B cell (primary cell): ENCODE measurements at regions not wholly inside any gene's neighbourhood (a gene's known extent, or its start where the extent isn't known, plus 50 kb on each side); places are given as distances from the start of the nearest gene placed in this dataset.

Source experiments
- ATAC-seq: fragments of 200-7000 bp; cut with Tn5 transposase; one replicate; pipeline ENCODE4 v1.10.0; 2021; ENCODE audit warnings: low read depth, mild to moderate bottlenecking, moderate number of reproducible peaks, moderate library complexity
- CTCF ChIA-PET: fragments of 350-600 bp; sonication (Branson Sonifier 250); formaldehyde crosslinking; loops from one replicate; lab custom pipeline; 2021; ENCODE audit warnings: antibody characterized with exemption, inconsistent platforms; lab: Charles Lee
- POLR2A ChIA-PET: fragments of 350-600 bp; sonication (Branson Sonifier 250); formaldehyde crosslinking; loops from one replicate; lab custom pipeline; 2021; ENCODE audit warnings: antibody characterized with exemption; lab: Charles Lee
- DNase-seq: peaks from one replicate; pipeline ENCODE4 v3.0.0; 2013
- H2AFZ ChIP-seq: 2 replicates; pipeline ENCODE4 v1.6.1; 2012; ENCODE audit warnings: mild to moderate bottlenecking, low read depth, low read length; ENCODE audit not compliant: insufficient read depth, poor library complexity, severe bottlenecking
- H3K27ac ChIP-seq, 2 donors: 1 replicate in 1 of 2; 2 replicates in 1 of 2; pipeline ENCODE4 v1.5.1; 2012 to 2013; ENCODE audit warnings: low read length in 2 of 2, mild to moderate bottlenecking in 2 of 2, moderate library complexity in 1 of 2
- H3K27me3 ChIP-seq, 4 experiments: fragments of 200-600 bp in 1 of 4; sonication (generic) in 1 of 4; replicated peaks in 1 of 4; 1 replicate in 2 of 4; 2 replicates in 2 of 4; pipeline versions ENCODE4 v1.6.1 to v1.7.0; 2013 to 2016; ENCODE audit warnings: low read length in 3 of 4, mild to moderate bottlenecking in 2 of 4, mixed read lengths in 1 of 4, moderate library complexity in 1 of 4; ENCODE audit not compliant: insufficient read depth in 4 of 4, control insufficient read depth in 3 of 4; ENCODE audit errors: control extremely low read depth in 1 of 4
- H3K36me3 ChIP-seq, 2 experiments: replicated peaks in 1 of 2; 1 replicate in 1 of 2; 2 replicates in 1 of 2; pipeline versions ENCODE4 v1.6.1 to v1.7.1; 2013; ENCODE audit warnings: low read length in 1 of 2; ENCODE audit not compliant: insufficient read depth in 2 of 2, control insufficient read depth in 1 of 2; ENCODE audit errors: control extremely low read depth in 1 of 2, extremely low read depth in 1 of 2
- H3K4me1 ChIP-seq, 2 donors: fragments of 200-600 bp in 1 of 2; sonication (generic) in 1 of 2; 1 replicate in 1 of 2; 2 replicates in 1 of 2; pipeline versions ENCODE4 v1.5.1 to v1.6.1; 2013 to 2017; ENCODE audit warnings: low read length in 2 of 2; ENCODE audit not compliant: control insufficient read depth in 2 of 2, insufficient read depth in 2 of 2
- H3K4me2 ChIP-seq: replicated peaks from 2 replicates; pipeline ENCODE3; 2012; ENCODE audit warnings: mild to moderate bottlenecking, low read depth, low read length; ENCODE audit not compliant: poor library complexity, severe bottlenecking
- H3K4me3 ChIP-seq, 5 experiments: fragments of 200-600 bp in 1 of 5; sonication (generic) in 1 of 5; 1 replicate in 3 of 5; 2 replicates in 2 of 5; pipeline versions ENCODE4 v1.5.1 to v1.7.0; 2011 to 2016; ENCODE audit warnings: low read length in 4 of 5, mild to moderate bottlenecking in 4 of 5, low read depth in 2 of 5, control low read depth in 1 of 5, moderate library complexity in 1 of 5; ENCODE audit not compliant: insufficient read depth in 1 of 5; ENCODE audit errors: control extremely low read depth in 1 of 5, extremely low read depth in 1 of 5
- H3K79me2 ChIP-seq: fragments of 200-600 bp; sonication (generic); one replicate; pipeline ENCODE4 v1.6.0; 2016; ENCODE audit warnings: low read length; ENCODE audit not compliant: control insufficient read depth, insufficient read depth
- H3K9ac ChIP-seq: fragments of 200-600 bp; sonication (generic); 2 replicates; pipeline ENCODE4 v1.6.1; 2017; ENCODE audit warnings: mild to moderate bottlenecking, low read length, moderate library complexity
- H3K9me3 ChIP-seq, 3 donors: one replicate each; pipeline versions ENCODE4 v1.6.1 to v1.7.1; 2013; ENCODE audit warnings: low read length in 2 of 3; ENCODE audit not compliant: control insufficient read depth in 2 of 3, insufficient read depth in 1 of 3; ENCODE audit errors: control extremely low read depth in 1 of 3
- H4K20me1 ChIP-seq: 2 replicates; pipeline ENCODE4 v1.6.0; 2012; ENCODE audit warnings: mild to moderate bottlenecking, low read length; ENCODE audit not compliant: insufficient read depth, control insufficient read depth, poor library complexity, severe bottlenecking
- H3K27ac Mint-ChIP-seq: one replicate; pipeline ENCODE4 v1.8.0; 2021; ENCODE audit warnings: mixed read lengths
- H3K27me3 Mint-ChIP-seq: one replicate; pipeline ENCODE4 v1.8.0; 2021; ENCODE audit warnings: mixed read lengths
- H3K4me1 Mint-ChIP-seq: one replicate; pipeline ENCODE4 v1.8.0; 2021; ENCODE audit warnings: mixed read lengths
- H3K4me3 Mint-ChIP-seq: one replicate; pipeline ENCODE4 v1.8.0; 2021; ENCODE audit warnings: mixed read lengths
- H3K9me3 Mint-ChIP-seq: one replicate; pipeline ENCODE4 v1.8.0; 2022; ENCODE audit warnings: mixed read lengths; ENCODE audit not compliant: insufficient read depth
- EZH2 ChIP-seq: IDR thresholded peaks from 2 replicates; pipeline ENCODE4 v1.6.1; 2012; ENCODE audit warnings: borderline replicate concordance, low read depth, mild to moderate bottlenecking, moderate library complexity, low read length; ENCODE audit not compliant: insufficient read depth, poor library complexity, severe bottlenecking
- WGBS: methylation state at CpG from one replicate; pipeline ENCODE4 v1.1.5; 2013; ENCODE audit warnings: missing lambda C conversion rate; ENCODE audit not compliant: insufficient coverage; 5-methylcytosine and 5-hydroxymethylcytosine counted together
- intact Hi-C: fragments of 100-400 bp; cut with micrococcal nuclease; formaldehyde crosslinking; loops from one replicate; pipeline ENCODE4 v1.10.0; 2022
- TF ChIP-seq, protein P1 (sequence below): fragments of 200-600 bp; IDR thresholded peaks from one replicate; pipeline ENCODE4 v1.8.0; 2022; ENCODE audit warnings: antibody characterized with exemption, mild to moderate bottlenecking

DNA sequence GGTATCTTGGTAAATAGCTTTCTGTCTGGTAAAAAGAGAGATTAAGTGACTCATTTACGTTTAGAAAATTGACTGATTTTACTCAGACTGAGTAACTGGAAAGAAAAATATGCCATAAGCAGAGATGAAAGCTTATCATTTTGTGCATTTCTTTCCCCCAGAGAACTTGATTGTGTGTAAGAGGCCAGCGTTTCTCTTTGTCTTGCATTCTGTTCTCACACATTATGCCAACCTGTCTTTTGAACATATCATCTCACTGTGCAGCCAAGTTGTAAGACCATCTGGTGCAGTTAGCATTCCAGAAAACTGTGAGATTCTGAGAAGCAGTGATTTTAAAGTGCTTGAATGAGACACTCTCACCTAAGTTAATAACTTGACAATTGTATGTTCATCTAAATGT lies 651.3 kb downstream of the TECRL start:
- no peaks in the 10 kb centered on the region for H3K27me3 Mint-ChIP-seq
- Histone ChIP-seq H3K9ac (no peak overlapping the region), H3K9me3 (no peaks in the 10 kb centered on the region), H2AFZ (no peak overlapping the region), H3K36me3 (no peaks in the 10 kb centered on the region), H3K4me2 (no peak overlapping the region), H3K79me2 (no peaks in the 10 kb centered on the region), H3K27ac (no peak overlapping the region), H3K4me1 (no peaks in the 10 kb centered on the region), H4K20me1 (no peaks in the 10 kb centered on the region), H3K27me3 (no peaks in the 10 kb centered on the region), H3K4me3 (no peak overlapping the region)
- DNase-seq (no peak), ATAC-seq (no peak)
- H3K4me1 Mint-ChIP-seq = no peaks in the 10 kb centered on the region
- H3K9me3 Mint-ChIP-seq = no peaks in the 10 kb centered on the region
- intact Hi-C loops = no loop called here
- ChIA-PET CTCF (no interaction called here), POLR2A (no interaction called here)
- H3K27ac Mint-ChIP-seq = no peak overlapping the region
- no peak for TF ChIP-seq EZH2
- TF ChIP-seq, protein P1, sequence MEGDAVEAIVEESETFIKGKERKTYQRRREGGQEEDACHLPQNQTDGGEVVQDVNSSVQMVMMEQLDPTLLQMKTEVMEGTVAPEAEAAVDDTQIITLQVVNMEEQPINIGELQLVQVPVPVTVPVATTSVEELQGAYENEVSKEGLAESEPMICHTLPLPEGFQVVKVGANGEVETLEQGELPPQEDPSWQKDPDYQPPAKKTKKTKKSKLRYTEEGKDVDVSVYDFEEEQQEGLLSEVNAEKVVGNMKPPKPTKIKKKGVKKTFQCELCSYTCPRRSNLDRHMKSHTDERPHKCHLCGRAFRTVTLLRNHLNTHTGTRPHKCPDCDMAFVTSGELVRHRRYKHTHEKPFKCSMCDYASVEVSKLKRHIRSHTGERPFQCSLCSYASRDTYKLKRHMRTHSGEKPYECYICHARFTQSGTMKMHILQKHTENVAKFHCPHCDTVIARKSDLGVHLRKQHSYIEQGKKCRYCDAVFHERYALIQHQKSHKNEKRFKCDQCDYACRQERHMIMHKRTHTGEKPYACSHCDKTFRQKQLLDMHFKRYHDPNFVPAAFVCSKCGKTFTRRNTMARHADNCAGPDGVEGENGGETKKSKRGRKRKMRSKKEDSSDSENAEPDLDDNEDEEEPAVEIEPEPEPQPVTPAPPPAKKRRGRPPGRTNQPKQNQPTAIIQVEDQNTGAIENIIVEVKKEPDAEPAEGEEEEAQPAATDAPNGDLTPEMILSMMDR = no peak
- H3K4me3 Mint-ChIP-seq = no peak overlapping the region
- WGBS = 17% methylated on average over 1 of the region's 2 CpGs

DNA sequence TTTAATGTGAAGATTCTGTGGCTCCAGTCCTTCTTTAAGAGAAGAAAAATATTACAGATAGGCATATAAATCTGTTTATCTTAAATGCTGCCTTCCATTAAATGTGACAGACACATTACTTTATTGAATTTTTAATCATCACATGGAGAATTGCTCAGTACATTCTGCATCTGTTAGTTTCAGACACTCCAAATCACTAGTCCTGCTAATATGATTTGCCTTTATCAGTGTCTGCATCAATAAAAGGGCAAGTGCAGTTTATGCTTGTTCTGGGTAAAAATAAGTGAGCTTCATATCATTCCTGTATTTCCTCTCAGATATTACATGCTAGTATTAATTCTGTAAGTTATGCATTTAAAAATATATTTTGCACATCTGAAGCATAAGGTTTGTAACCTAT lies 666.4 kb downstream of the TECRL start:
- Histone ChIP-seq H3K4me1 (no peaks in the 10 kb centered on the region), H2AFZ (no peak overlapping the region), H3K79me2 (no peaks in the 10 kb centered on the region), H3K9ac (no peak overlapping the region), H3K27me3 (no peaks in the 10 kb centered on the region), H3K36me3 (no peaks in the 10 kb centered on the region), H3K4me3 (no peak overlapping the region), H3K27ac (no peak overlapping the region), H4K20me1 (no peaks in the 10 kb centered on the region), H3K9me3 (no peaks in the 10 kb centered on the region), H3K4me2 (no peak overlapping the region)
- ChIA-PET CTCF (no interaction called here), POLR2A (no interaction called here)
- ATAC-seq = no peak
- Mint-ChIP-seq H3K4me3 (no peak overlapping the region), H3K27me3 (no peaks in the 10 kb centered on the region), H3K27ac (no peak overlapping the region), H3K9me3 (no peaks in the 10 kb centered on the region), H3K4me1 (no peaks in the 10 kb centered on the region)
- intact Hi-C loops = no loop called here
- no peak for DNase-seq
- no peak for TF ChIP-seq EZH2
- TF ChIP-seq, protein P1 = no peak
